Upper lobe of left lung (tissue), 6 donors: ENCODE measurements at regions not wholly inside any gene's neighbourhood (a gene's known extent, or its start where the extent isn't known, plus 50 kb on each side); places are given as distances from the start of the nearest gene placed in this dataset.
A peak's percentile ranks its signal among the peaks of the same experiment; 100 is the strongest.

ENCODE experiments used
- ATAC-seq, 2 donors: fragments of 200-7000 bp; cut with Tn5 transposase; one replicate each; pipeline ENCODE4 v1.9.1; 2022; ENCODE audit warnings: mild to moderate bottlenecking in 2 of 2, moderate library complexity in 2 of 2; ENCODE audit not compliant: low FRiP score in 2 of 2
- DNase-seq, 2 donors: peaks; one replicate each; pipeline ENCODE4 v3.0.0-alpha.2; 2019 to 2020
- H3K27ac ChIP-seq, 4 donors: fragments of 200-600 bp; sonication (generic); one replicate each; pipeline ENCODE4 v1.5.1; 2016 to 2019
- H3K27me3 ChIP-seq, 4 donors: fragments of 200-600 bp; sonication (generic); one replicate each; pipeline ENCODE4 v1.5.1; 2017 to 2019
- H3K36me3 ChIP-seq, 4 donors: fragments of 200-600 bp; sonication (generic); one replicate each; pipeline ENCODE4 v1.5.1; 2016 to 2019
- H3K4me1 ChIP-seq, 4 donors: fragments of 200-600 bp; sonication (generic); one replicate each; pipeline ENCODE4 v1.5.1; 2018 to 2019
- H3K4me3 ChIP-seq, 4 donors: fragments of 200-600 bp; sonication (generic); one replicate each; pipeline ENCODE4 v1.5.1; 2017 to 2019; ENCODE audit warnings: mild to moderate bottlenecking in 2 of 4, moderate library complexity in 1 of 4
- H3K9me3 ChIP-seq, 4 donors: fragments of 200-600 bp; sonication (generic); one replicate each; pipeline ENCODE4 v1.5.1; 2018 to 2019
- CTCF ChIP-seq, 6 experiments: fragments of 450-650 bp in 4 of 6; fragments of 200-600 bp in 2 of 6; sonication (generic) in 2 of 6; IDR thresholded peaks; one replicate each; pipeline ENCODE4 v1.5.1; 2016 to 2019; ENCODE audit warnings: antibody characterized with exemption in 6 of 6
- EP300 ChIP-seq, 4 donors: sonication (generic); formaldehyde crosslinking; IDR thresholded peaks; one replicate each; pipeline ENCODE4 v1.5.1; 2017; ENCODE audit warnings: antibody characterized with exemption in 4 of 4, control low read depth in 2 of 4
- POLR2A ChIP-seq, 4 donors: fragments of 450-650 bp; IDR thresholded peaks; one replicate each; pipeline ENCODE4 v1.5.1; 2016 to 2017; ENCODE audit warnings: antibody characterized with exemption in 4 of 4, mild to moderate bottlenecking in 2 of 4
- POLR2AphosphoS5 ChIP-seq, 2 donors: sonication (generic); formaldehyde crosslinking; IDR thresholded peaks; one replicate each; pipeline ENCODE4 v1.5.1; 2017; ENCODE audit warnings: antibody characterized with exemption in 2 of 2
- WGBS, 2 donors: methylation state at CpG; one replicate each; pipeline ENCODE4 v1.1.5; 2017 to 2018; 5-methylcytosine and 5-hydroxymethylcytosine counted together
- donor health status: DM: no; HTN: no; CAD: no; lungs with moderate emphysema.
- donor health status: DM: no; HTN: yes; CAD: no; lungs with severe emphysema.

- TF ChIP-seq POLR2AphosphoS5 (IDR thresholded peaks at IDR 0.05) (no peak), CTCF (IDR thresholded peaks at IDR 0.05) (no peak), POLR2A (IDR thresholded peaks at IDR 0.05) (no peak), EP300 (IDR thresholded peaks at IDR 0.05) (no peak)
- 64 to 79% methylated on average over 3 of the region's 3 CpGs for WGBS, 2 donors
- peak; percentile 14 to 59 for ATAC-seq
These were observed 95.9 kb downstream of the BLID start for GRCh38 chr11:122019908-122020694.

GRCh38 chr11:122007601-122008071 is 108.4 kb downstream of the BLID start:
- H3K4me3 ChIP-seq, result no peak overlapping the region
- H3K9me3 ChIP-seq, result no peaks in the 10 kb centered on the region
- no peak overlapping the region for H3K27ac ChIP-seq
- no peak for TF ChIP-seq EP300 (IDR thresholded peaks at IDR 0.05)
- TF ChIP-seq CTCF (IDR thresholded peaks at IDR 0.05), result no peak
- TF ChIP-seq POLR2AphosphoS5 (IDR thresholded peaks at IDR 0.05), result no peak
- H3K27me3 ChIP-seq, result no peaks in the 10 kb centered on the region
- no peaks in the 10 kb centered on the region for H3K36me3 ChIP-seq
- no peaks in the 10 kb centered on the region for H3K4me1 ChIP-seq
- 36 to 39% methylated on average over 4 of the region's 4 CpGs for WGBS, 2 donors
- ATAC-seq, result peak in 1 of 2 donors; percentile 24
- DNase-seq, result no peak

More at GRCh38 chr11:122019908-122020694, 95.9 kb downstream of the BLID start:
- Histone ChIP-seq H3K4me3 (no peak overlapping the region), H3K9me3 (no peaks in the 10 kb centered on the region), H3K27ac (no peak overlapping the region), H3K36me3 (no peaks in the 10 kb centered on the region), H3K4me1 (peaks cover 0 to 12% (median 5%) of the 10 kb centered on the region in 4 donors), H3K27me3 (no peaks in the 10 kb centered on the region)
- DNase-seq, result no peak

GRCh38 chr11:122004446-122004845 is 111.6 kb downstream of the BLID start:
- no peaks in the 10 kb centered on the region for H3K9me3 ChIP-seq
- H3K27me3 ChIP-seq, result no peaks in the 10 kb centered on the region
- H3K27ac ChIP-seq, result no peak overlapping the region
- no peak overlapping the region for H3K4me3 ChIP-seq
- 100% methylated on average over 1 of the region's 1 CpG for WGBS, 2 donors
- no peak for TF ChIP-seq EP300 (IDR thresholded peaks at IDR 0.05)
- H3K36me3 ChIP-seq, result no peaks in the 10 kb centered on the region
- H3K4me1 ChIP-seq, result no peaks in the 10 kb centered on the region
- DNase-seq, result no peak
- no peak for ATAC-seq

- H3K27ac ChIP-seq, result no peak overlapping the region
- H3K9me3 ChIP-seq, result no peaks in the 10 kb centered on the region
- no peaks in the 10 kb centered on the region for H3K27me3 ChIP-seq
- ATAC-seq (no peak), DNase-seq (no peak)
- no peak for TF ChIP-seq CTCF (IDR thresholded peaks at IDR 0.05)
- no peak for TF ChIP-seq POLR2AphosphoS5 (IDR thresholded peaks at IDR 0.05)
- no peak for TF ChIP-seq POLR2A (IDR thresholded peaks at IDR 0.05)
- no peak for TF ChIP-seq EP300 (IDR thresholded peaks at IDR 0.05)
- H3K4me3 ChIP-seq, result no peak overlapping the region
- WGBS, 2 donors, result 47 to 48% methylated on average over 1 of the region's 1 CpG
- H3K36me3 ChIP-seq, result no peaks in the 10 kb centered on the region
- H3K4me1 ChIP-seq, result no peaks in the 10 kb centered on the region
These were observed 113.1 kb downstream of the BLID start for GRCh38 chr11:122002926-122003325.

GRCh38 chr11:122002047-122002446 is 114.0 kb downstream of the BLID start:
- H3K4me1 ChIP-seq, result no peaks in the 10 kb centered on the region
- no peak for DNase-seq
- WGBS, 2 donors, result 86 to 94% methylated on average over 1 of the region's 1 CpG
- H3K27me3 ChIP-seq, result no peaks in the 10 kb centered on the region
- H3K9me3 ChIP-seq, result no peaks in the 10 kb centered on the region
- no peak overlapping the region for H3K4me3 ChIP-seq
- ATAC-seq, result no peak
- TF ChIP-seq CTCF (IDR thresholded peaks at IDR 0.05), result no peak
- no peak for TF ChIP-seq EP300 (IDR thresholded peaks at IDR 0.05)
- no peak for TF ChIP-seq POLR2AphosphoS5 (IDR thresholded peaks at IDR 0.05)
- TF ChIP-seq POLR2A (IDR thresholded peaks at IDR 0.05), result no peak
- H3K36me3 ChIP-seq, result no peaks in the 10 kb centered on the region
- no peak overlapping the region for H3K27ac ChIP-seq
